ENCODE measurements at regions not wholly inside any gene's neighbourhood (a gene's known extent, or its start where the extent isn't known, plus 50 kb on each side); places are given as distances from the start of the nearest gene placed in this dataset.

- no peak for DNase-seq (ENCODE audit: low spot score)
These were observed 633.1 kb downstream of the AJAP1 start for GRCh38 chr1:5287178-5288150.

- no peak for DNase-seq (ENCODE audit: low spot score)
These were observed 631.8 kb downstream of the AJAP1 start for GRCh38 chr1:5286244-5286643.

GRCh38 chr1:5274527-5274926 lies 620.1 kb downstream of the AJAP1 start:
- DNase-seq (ENCODE audit: low spot score), result no peak

GRCh38 chr1:5273280-5274003 lies 619.0 kb downstream of the AJAP1 start:
- DNase-seq (ENCODE audit: low spot score), result no peak

- no peak for DNase-seq (ENCODE audit: low spot score)
These were observed 617.9 kb downstream of the AJAP1 start for GRCh38 chr1:5272325-5272724.

- DNase-seq (ENCODE audit: low spot score), result no peak
These were observed 616.9 kb downstream of the AJAP1 start for GRCh38 chr1:5271264-5271663.

GRCh38 chr1:5269901-5270300 lies 615.5 kb downstream of the AJAP1 start:
- DNase-seq (ENCODE audit: low spot score), result no peak

GRCh38 chr1:5267603-5268235 lies 613.3 kb downstream of the AJAP1 start:
- no peak for DNase-seq (ENCODE audit: low spot score)

GRCh38 chr1:5265438-5266075 lies 611.1 kb downstream of the AJAP1 start:
- DNase-seq (ENCODE audit: low spot score), result no peak

- no peak for DNase-seq (ENCODE audit: low spot score)
These were observed 610.1 kb downstream of the AJAP1 start for GRCh38 chr1:5264476-5264875.

- DNase-seq (ENCODE audit: low spot score), result no peak
These were observed 602.4 kb downstream of the AJAP1 start for GRCh38 chr1:5256793-5257192.

GRCh38 chr1:5254975-5255374 lies 600.6 kb downstream of the AJAP1 start:
- DNase-seq (ENCODE audit: low spot score), result no peak

- no peak for DNase-seq (ENCODE audit: low spot score)
These were observed 599.8 kb downstream of the AJAP1 start for GRCh38 chr1:5254131-5254725.

- DNase-seq (ENCODE audit: low spot score), result no peak
These were observed 598.6 kb downstream of the AJAP1 start for GRCh38 chr1:5253036-5253435.

GRCh38 chr1:5250336-5250735 lies 595.9 kb downstream of the AJAP1 start:
- DNase-seq (ENCODE audit: low spot score), result no peak

GRCh38 chr1:5245348-5245747 lies 590.9 kb downstream of the AJAP1 start:
- no peak for DNase-seq (ENCODE audit: low spot score)

GRCh38 chr1:5244631-5245285 lies 590.3 kb downstream of the AJAP1 start:
- DNase-seq (ENCODE audit: low spot score), result no peak

- no peak for DNase-seq (ENCODE audit: low spot score)
These were observed 588.4 kb downstream of the AJAP1 start for GRCh38 chr1:5242850-5243249.

GRCh38 chr1:5239911-5240310 lies 585.5 kb downstream of the AJAP1 start:
- no peak for DNase-seq (ENCODE audit: low spot score)

GRCh38 chr1:5238351-5239130 lies 584.1 kb downstream of the AJAP1 start:
- no peak for DNase-seq (ENCODE audit: low spot score)
